H1 (cell line): ENCODE measurements at regions not wholly inside any gene's neighbourhood (a gene's known extent, or its start where the extent isn't known, plus 50 kb on each side); places are given as distances from the start of the nearest gene placed in this dataset.

ENCODE experiments used
- NANOG ChIP-seq: IDR thresholded peaks from 2 replicates; pipeline ENCODE4 v1.6.1; 2011; ENCODE audit warnings: low read length, low read depth, mild to moderate bottlenecking, inconsistent platforms; ENCODE audit not compliant: insufficient read depth, poor library complexity, severe bottlenecking
- RFX5 ChIP-seq: IDR thresholded peaks from 2 replicates; pipeline ENCODE4 v1.6.1; 2011; ENCODE audit warnings: low read depth, low read length, improper control_type of control experiment, borderline replicate concordance

DNA sequence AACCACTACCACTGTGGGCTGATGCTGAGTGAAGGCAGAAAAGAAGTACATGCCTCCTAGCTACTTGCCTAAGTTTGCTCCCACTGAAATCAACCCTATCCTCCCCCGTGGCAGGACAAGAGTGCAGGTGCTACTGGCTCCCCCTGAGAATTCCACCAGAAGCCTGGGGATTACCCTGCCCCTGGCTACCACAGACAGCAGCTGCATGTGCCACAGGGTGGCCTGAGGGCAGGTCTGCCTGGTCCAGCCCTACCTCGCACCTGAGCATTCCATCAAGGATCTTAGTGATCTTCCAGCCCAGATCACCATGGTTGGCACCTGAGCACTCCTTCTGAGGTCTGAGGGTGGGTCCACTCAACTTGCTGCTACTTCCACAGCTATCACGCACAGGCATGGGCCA lies 176.4 kb upstream of the SMIM30 start (continued):
- no peak for TF ChIP-seq NANOG
- no peak for TF ChIP-seq RFX5
- TF ChIP-seq, all 59 proteins: peak for 0
